ENCODE measurements at regions not wholly inside any gene's neighbourhood (a gene's known extent, or its start where the extent isn't known, plus 50 kb on each side); places are given as distances from the start of the nearest gene placed in this dataset.

- DNase-seq (ENCODE audit: low spot score): no peak
Measured at GRCh38 chr10:10959666-10960065, 58.0 kb upstream of the CELF2 start.

GRCh38 chr10:10960534-10960933 lies 57.1 kb upstream of the CELF2 start:
- no peak for DNase-seq (ENCODE audit: low spot score)

- DNase-seq (ENCODE audit: low spot score): no peak
Measured at GRCh38 chr10:10961072-10961471, 56.6 kb upstream of the CELF2 start.

GRCh38 chr10:10967029-10967428 lies 50.6 kb upstream of the CELF2 start:
- no peak for DNase-seq (ENCODE audit: low spot score)

- no peak for DNase-seq (ENCODE audit: low spot score)
Measured at GRCh38 chr10:10967581-10968256, 50.0 kb upstream of the CELF2 start.
